ENCODE measurements at regions not wholly inside any gene's neighbourhood (a gene's known extent, or its start where the extent isn't known, plus 50 kb on each side); places are given as distances from the start of the nearest gene placed in this dataset.

DNA sequence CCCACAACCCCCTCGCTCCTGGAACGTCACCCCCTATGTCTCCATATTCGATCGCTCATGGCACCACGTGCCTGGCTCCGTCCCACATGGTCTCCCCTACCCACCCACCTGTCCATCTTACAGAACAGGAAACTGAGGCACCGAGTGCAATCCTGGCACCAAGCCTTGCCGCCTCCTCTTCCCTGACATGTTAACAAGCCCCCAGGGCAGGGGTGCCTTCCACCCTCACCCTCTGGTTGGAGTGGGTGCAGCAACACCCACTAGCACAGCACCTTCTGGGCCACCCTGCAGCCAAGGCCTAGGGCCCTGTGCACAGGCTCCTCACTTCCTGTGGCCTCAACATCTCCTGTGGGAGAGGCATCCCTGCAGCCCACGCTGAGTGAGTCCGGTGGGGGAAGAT, 110.3 kb downstream of the RFLNA start:
- WGBS: 80% methylated on average over 10 of the region's 10 CpGs
- no peak for DNase-seq (ENCODE audit: low spot score in 2 of 2)
- Histone ChIP-seq H3K27ac (no peak overlapping the region), H3K9me3 (no peaks in the 10 kb centered on the region), H3K36me3 (peaks cover 63% of the 10 kb centered on the region), H3K4me3 (no peak overlapping the region), H3K4me1 (peaks cover 36% of the 10 kb centered on the region), H3K27me3 (no peaks in the 10 kb centered on the region)
- TF ChIP-seq EP300 (IDR thresholded peaks at IDR 0.05) (no peak), POLR2A (IDR thresholded peaks at IDR 0.05) (no peak), POLR2AphosphoS5 (IDR thresholded peaks at IDR 0.05) (no peak)
- TF ChIP-seq, protein P1, sequence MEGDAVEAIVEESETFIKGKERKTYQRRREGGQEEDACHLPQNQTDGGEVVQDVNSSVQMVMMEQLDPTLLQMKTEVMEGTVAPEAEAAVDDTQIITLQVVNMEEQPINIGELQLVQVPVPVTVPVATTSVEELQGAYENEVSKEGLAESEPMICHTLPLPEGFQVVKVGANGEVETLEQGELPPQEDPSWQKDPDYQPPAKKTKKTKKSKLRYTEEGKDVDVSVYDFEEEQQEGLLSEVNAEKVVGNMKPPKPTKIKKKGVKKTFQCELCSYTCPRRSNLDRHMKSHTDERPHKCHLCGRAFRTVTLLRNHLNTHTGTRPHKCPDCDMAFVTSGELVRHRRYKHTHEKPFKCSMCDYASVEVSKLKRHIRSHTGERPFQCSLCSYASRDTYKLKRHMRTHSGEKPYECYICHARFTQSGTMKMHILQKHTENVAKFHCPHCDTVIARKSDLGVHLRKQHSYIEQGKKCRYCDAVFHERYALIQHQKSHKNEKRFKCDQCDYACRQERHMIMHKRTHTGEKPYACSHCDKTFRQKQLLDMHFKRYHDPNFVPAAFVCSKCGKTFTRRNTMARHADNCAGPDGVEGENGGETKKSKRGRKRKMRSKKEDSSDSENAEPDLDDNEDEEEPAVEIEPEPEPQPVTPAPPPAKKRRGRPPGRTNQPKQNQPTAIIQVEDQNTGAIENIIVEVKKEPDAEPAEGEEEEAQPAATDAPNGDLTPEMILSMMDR (IDR thresholded peaks at IDR 0.05): no peak

DNA sequence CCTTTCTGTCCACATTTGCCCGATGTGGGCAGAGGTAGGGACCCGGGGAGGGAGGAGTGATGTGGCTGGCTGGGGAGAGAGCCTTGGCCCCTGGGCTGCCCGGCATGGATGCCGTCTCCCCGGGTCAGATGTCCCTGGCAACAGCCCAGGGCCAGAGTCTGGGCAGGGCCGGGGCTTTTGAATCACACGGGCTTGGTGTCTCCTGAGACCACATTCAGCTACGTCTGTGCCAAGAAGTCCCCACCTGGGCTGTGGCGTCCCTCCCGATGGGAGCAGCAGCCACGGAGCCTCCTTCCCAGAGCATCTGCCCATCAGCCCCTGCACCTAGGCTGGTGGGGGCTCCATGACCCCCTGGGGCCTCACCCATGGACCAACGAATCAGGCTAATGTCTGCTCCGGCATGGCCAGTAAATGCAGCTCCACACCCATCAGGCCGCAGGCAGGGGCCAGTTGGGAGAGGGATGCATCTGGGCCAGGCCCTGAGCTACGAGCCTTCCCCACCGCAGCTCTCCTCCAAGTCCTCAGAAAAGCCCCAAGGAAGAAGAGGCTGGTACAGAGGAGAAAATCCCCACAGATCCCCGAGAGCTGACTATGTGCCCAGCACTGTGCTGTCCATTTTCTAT, 109.4 kb downstream of the RFLNA start:
- 64% methylated on average over 8 of the region's 17 CpGs for WGBS
- Histone ChIP-seq H3K27me3 (no peaks in the 10 kb centered on the region), H3K9me3 (no peaks in the 10 kb centered on the region), H3K27ac (no peak overlapping the region), H3K36me3 (peaks cover 69% of the 10 kb centered on the region), H3K4me3 (no peak overlapping the region), H3K4me1 (peaks cover 33% of the 10 kb centered on the region)
- DNase-seq (ENCODE audit: low spot score in 2 of 2): no peak
- TF ChIP-seq, protein P1 (IDR thresholded peaks at IDR 0.05): no peak
- TF ChIP-seq POLR2A (IDR thresholded peaks at IDR 0.05) (no peak), EP300 (IDR thresholded peaks at IDR 0.05) (no peak), POLR2AphosphoS5 (IDR thresholded peaks at IDR 0.05) (no peak)

DNA sequence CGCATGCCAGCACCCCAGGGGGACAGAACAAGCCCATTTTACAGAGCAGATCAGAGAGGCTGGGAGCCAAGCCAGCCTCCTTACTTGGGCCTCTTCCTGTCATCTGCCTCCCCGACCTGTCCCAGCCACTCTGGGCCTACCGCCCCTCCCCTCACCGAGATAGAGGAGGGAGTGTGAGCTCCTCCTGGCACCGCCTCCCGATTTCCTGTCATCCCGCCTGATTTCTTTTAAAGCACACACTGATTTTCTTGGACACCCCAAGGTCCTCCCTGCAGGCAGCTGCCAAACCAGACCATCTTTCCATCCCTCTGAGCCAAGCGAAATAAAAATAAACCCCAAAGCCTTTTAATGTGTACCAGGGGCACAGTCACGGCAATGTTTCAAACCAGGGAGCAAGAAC, 108.4 kb downstream of the RFLNA start:
- no peak for TF ChIP-seq EP300 (IDR thresholded peaks at IDR 0.05)
- TF ChIP-seq POLR2AphosphoS5 (IDR thresholded peaks at IDR 0.05): no peak
- TF ChIP-seq, protein P1 (IDR thresholded peaks at IDR 0.05): no peak
- no peak for TF ChIP-seq POLR2A (IDR thresholded peaks at IDR 0.05)
- Histone ChIP-seq H3K36me3 (peaks cover 73% of the 10 kb centered on the region), H3K9me3 (no peaks in the 10 kb centered on the region), H3K27ac (peak overlapping the region; percentile 23), H3K4me1 (peaks cover 43% of the 10 kb centered on the region), H3K4me3 (no peak overlapping the region), H3K27me3 (no peaks in the 10 kb centered on the region)
- DNase-seq (ENCODE audit: low spot score in 2 of 2): no peak
- WGBS: 48% methylated on average over 8 of the region's 9 CpGs

DNA sequence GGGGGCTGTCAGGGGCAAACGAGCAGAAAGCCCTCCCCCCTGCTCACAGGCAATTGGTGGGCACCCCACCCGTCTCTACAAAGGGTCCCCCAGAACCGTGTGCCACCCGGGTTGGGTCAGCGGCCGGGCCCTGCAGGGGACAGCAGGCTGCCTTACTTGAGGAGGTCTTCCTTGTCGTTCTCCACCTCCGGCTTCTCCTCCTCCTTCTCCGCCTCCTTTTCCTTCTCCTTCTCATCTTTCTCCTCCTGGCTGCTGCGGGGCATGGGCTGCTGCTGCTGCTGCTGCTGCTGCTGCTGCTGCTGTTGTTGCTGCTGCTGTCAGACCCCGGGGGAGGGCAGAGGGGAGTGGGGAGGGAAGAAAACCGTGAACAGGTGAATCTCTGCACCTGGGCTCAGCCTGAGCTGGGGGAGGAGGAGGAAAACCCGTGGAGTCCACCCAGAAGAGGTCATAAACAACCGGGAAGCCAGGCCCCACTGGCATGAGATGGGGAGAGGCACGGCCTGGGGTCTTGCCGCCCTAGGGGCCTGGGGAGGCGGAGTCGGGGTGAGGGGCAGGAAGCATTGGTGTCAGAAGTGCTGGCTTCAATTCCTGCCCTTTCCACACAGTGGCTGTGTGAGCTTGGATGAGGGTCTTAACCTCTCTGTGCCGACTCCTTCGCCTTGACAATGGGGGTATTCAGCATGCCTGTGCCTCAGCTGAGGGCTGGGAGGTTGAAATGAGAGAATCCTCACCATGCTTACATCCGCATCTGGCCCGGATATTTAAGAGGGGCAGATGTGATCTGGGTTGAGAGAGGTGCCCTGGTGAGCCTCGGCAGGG, 107.6 kb downstream of the RFLNA start:
- no peaks in the 10 kb centered on the region for H3K27me3 ChIP-seq
- TF ChIP-seq, protein P1 (IDR thresholded peaks at IDR 0.05): no peak
- TF ChIP-seq POLR2A (IDR thresholded peaks at IDR 0.05) (no peak), EP300 (IDR thresholded peaks at IDR 0.05) (no peak), POLR2AphosphoS5 (IDR thresholded peaks at IDR 0.05) (no peak)
- no peak for DNase-seq (ENCODE audit: low spot score in 2 of 2)
- H3K36me3 ChIP-seq: peaks cover 69% of the 10 kb centered on the region
- H3K9me3 ChIP-seq: no peaks in the 10 kb centered on the region
- 76% methylated on average over 18 of the region's 23 CpGs for WGBS
- H3K4me1 ChIP-seq: peaks cover 51% of the 10 kb centered on the region
- H3K27ac ChIP-seq: peak overlapping the region; percentile 23
- no peak overlapping the region for H3K4me3 ChIP-seq

DNA sequence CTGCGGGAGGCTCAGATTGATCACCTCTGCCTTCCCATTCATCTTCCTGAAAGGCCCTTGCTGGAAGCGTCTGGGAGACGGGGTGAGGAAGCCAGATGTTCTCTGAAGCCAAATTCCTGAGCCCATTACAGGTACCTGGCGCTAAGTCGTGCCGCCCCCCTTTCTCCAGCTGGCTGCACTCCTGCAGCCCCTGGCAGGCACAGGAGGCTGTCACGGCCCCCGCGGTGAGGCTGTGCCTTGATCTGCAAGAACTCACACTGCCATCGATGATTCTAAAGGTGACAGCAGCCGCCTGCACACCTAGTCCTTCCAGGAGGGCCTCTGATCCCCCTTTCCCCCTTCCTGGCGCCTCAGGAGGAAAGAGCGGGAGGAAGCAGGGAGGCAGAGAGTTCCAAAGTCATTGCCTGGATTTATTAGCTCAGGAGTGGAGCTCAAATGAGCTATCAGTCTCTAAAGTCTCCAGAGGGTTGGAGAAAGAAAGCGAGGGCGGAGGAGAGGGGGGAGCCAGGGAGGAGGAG, 106.9 kb downstream of the RFLNA start:
- H3K4me1 ChIP-seq: peaks cover 58% of the 10 kb centered on the region

More for the DNA sequence above, 106.9 kb downstream of the RFLNA start:
- Histone ChIP-seq H3K36me3 (peaks cover 63% of the 10 kb centered on the region), H3K27ac (no peak overlapping the region), H3K27me3 (no peaks in the 10 kb centered on the region), H3K4me3 (no peak overlapping the region), H3K9me3 (no peaks in the 10 kb centered on the region)
- 74% methylated on average over 12 of the region's 15 CpGs for WGBS
- TF ChIP-seq POLR2AphosphoS5 (IDR thresholded peaks at IDR 0.05): no peak
- TF ChIP-seq, protein P1 (IDR thresholded peaks at IDR 0.05): no peak
- TF ChIP-seq EP300 (IDR thresholded peaks at IDR 0.05): no peak
- no peak for TF ChIP-seq POLR2A (IDR thresholded peaks at IDR 0.05)
- no peak for DNase-seq (ENCODE audit: low spot score in 2 of 2)
